GM19455 (cell line): ENCODE measurements at regions not wholly inside any gene's neighbourhood (a gene's known extent, or its start where the extent isn't known, plus 50 kb on each side); places are given as distances from the start of the nearest gene placed in this dataset.

ENCODE experiments used
- ATAC-seq: cut with Tn5 transposase; IDR thresholded peaks from one replicate; pipeline ENCODE4 v1.9.1; 2021; ENCODE audit not compliant: unreplicated experiment

DNA sequence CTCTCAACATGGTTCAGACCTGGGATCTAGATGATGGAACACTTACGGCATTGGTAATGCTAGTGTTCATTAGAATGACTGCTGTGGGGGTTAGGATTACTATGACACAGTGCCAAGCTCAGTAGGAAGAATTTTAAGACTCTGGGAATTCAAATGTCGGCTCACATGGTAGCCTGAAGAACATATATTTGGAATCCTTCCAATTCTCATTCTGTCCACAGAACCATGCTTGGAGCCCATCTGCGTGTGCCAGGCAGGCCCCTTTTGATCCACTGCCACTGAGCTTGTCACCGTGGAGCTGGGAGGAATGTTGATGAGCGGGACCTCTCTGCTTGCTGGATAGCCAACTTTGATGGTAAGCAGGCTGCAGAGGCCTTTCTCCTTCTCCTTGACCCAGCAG, 322.0 kb upstream of the SOX11 start:
- ATAC-seq: no peak

DNA sequence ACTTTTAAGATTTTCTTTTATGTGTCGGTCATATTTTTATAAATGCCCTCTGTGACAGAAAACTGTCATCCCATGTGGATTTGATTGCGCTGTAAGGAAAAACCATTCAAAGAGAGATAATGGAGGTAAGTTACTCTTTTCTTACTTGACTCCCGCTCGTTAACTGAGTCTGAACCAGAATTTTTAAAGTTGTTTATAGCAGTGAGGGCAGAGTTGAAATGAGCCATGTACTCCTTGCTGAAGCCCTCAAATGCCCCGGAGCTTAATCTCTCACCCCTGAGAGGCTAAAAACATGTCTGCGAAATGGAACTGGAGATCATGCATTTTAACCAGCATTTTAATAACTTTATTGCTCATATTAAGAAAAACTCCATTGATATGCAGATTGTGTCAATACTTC, 320.0 kb upstream of the SOX11 start:
- ATAC-seq: no peak

DNA sequence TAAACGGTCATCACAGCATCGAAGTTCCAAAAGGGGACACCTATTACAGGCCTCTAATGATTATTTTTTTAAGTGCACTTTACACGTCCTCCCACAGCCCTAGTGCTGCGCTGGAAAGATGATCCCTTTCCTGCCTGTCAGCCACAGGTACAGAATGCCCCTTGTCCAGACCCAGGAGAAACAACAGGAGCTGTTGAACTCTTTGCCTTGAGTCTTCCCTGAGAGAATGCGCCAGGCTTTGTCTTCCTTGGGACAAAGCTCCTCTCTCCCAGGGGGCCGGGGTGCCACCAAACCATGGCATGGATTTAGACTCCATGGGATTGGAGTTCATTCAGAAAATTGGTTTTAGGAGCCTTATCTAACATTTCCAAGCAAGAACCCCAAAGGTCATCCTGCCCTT, 319.0 kb upstream of the SOX11 start:
- ATAC-seq: no peak

DNA sequence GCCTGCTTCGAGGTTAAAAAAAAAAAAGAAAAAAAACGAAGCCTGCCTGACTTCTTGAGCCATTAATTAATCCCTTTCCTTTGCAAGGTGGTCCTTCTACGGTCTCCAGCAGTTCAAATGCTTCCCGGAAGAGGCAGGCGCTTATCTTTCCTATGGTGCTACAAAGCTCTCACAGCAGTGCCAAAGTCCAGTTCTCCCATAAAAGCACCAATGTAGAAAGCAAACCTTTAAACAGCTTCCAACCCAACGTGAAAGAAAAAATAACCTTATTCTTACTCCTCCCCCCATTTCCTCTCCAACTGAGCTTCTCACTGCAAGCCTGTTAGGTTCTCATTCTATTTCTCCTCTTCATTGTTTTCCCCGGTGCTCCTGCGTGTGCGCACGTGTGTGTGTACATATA, 317.4 kb upstream of the SOX11 start:
- no peak for ATAC-seq

DNA sequence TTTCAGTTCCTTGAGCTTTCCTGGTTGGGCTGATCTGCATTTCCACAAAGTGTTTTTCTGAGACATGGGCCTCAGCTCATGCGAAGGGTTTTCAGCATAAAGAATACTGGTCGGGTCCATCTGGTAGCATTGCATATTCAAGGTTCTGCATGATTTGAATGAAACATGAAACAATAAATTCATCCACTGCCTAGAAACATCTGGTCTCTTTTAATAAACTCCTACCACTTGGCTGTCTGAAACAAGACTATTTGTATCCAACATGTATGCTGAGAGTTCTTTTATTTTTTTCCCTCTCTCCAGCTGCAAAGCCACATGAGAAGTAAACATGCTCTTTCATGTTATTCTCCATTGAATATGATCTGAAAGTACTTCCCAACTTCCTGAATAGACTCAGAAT, 314.9 kb upstream of the SOX11 start:
- ATAC-seq: no peak

DNA sequence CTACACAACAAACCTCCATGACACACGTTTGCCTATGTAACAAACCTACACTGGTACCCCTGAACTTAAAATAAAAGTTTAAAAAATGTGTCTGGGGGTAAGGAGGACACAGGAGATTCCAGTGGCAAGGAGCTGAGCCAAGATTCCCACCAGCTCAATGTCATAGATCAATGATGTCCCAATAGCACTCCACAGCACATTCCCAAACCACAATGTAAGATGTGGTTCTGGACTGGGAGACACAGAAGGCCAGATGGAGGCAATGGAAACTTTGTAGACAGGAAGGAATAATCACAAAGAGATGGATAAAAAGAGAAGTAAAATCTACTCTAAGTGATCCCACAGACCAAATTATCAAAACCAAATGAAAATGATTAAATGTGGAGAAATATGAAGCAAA, 312.4 kb upstream of the SOX11 start:
- no peak for ATAC-seq

DNA sequence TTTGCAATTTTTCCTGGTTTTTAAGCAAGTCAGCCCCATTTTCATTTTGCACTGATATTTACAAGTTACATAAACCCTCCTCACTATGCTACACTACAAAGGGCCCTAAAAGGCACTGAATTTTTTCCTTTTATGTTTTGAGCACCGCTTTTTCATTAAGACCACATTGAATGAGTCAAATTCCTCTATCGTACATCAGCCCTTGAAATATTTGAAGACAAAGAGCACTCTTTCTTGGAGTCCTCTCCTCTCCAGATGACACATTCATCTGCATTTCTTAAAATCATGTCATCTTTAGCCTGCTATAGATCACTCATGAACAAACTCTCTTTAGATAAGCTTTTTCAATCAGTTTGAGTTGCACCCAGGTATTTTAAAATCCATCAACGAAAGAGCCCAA, 306.6 kb upstream of the SOX11 start:
- ATAC-seq: no peak

DNA sequence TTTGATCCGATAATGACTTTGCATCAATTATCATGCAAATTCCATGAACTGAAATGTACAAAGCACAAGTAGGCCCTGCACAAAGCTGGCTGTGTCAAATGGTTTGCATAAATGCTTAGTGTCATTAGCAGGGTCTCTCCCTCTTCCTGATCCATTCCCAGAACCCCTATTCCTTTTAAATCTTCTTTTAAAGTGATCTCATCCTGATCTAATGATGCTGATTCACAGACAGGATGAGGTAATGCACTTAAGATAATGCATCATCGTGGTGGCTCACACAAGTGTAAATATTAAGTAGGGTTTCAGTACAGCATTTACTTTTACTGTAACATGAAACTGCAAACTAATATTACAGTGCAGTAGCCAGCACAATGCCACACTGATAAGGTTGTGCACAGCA, 304.8 kb upstream of the SOX11 start:
- no peak for ATAC-seq

DNA sequence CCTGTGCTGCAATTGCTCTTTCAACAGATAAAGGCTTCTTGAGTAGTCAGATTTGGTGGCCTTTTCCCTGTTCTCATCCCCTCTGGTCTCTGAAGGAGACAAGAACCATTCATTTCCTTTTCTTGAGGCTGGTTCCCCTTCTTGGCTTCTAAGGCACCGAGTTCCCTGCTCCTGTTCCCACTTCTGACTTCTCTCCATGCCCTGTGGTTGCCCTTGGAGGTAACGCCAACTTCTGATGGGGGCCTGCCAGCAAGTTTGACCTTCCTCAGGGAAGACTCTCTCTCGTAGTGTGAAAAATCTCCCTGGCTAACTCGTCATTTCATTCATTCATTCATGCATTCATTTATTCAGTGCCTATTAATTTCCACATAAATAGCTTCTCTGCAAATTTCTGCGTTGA, 302.4 kb upstream of the SOX11 start:
- ATAC-seq: no peak

DNA sequence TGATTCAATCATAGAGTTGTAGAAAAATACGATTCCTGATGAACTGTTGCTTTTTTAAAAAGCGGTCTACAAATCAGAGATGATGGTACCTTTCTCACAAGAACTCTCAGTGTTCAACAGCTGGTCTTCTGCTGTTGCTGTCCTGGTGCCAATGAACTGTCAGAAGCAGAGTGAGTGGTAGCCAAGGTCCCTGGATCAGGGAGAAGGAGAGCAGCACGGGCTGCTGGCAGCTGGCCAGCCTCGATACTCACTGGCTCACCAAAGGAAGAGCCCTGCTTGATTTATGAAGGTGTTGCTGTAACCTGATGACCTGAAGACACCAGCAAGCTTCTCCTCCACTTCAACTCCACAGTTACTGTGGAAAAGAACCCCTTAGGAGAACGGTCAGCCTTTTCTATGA, 300.8 kb upstream of the SOX11 start:
- ATAC-seq: no peak

DNA sequence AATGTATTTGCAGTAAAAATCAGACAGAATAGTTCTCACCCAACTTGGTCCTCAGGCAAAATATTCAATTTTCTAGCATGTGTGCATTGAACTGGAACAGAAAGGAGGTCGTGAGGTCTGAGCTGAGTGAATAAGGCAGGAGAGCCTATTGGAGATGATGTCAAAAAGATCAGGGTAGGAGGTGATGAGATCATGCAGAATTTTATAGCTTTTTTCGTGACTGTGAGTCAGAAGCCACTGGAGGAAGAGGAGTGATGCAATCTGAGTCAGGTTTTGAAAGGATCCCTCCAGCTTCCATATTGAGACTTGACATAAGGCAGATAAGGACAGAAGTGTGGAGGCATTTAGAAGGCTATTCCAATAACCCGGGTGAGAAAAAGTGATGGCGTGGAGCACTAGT, 299.5 kb upstream of the SOX11 start:
- ATAC-seq: no peak

DNA sequence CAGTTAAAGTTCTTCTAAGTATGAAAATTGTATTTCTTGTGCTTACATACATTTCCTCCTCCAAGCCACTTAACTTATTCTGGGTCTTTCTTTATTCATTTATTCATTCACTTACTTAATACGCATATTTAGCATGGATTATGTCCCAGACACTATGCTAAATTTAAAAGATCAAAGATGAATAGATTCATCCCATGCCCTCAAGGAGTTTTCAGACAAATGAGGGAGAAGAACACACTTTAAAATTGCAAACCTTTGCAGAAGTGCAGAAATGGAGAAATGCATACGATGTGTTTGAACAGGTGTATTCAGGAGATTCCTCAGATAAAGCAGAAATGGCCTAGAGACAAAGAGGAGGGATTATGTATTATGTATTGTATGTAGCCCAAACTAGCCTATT, 298.7 kb upstream of the SOX11 start:
- ATAC-seq: no peak

DNA sequence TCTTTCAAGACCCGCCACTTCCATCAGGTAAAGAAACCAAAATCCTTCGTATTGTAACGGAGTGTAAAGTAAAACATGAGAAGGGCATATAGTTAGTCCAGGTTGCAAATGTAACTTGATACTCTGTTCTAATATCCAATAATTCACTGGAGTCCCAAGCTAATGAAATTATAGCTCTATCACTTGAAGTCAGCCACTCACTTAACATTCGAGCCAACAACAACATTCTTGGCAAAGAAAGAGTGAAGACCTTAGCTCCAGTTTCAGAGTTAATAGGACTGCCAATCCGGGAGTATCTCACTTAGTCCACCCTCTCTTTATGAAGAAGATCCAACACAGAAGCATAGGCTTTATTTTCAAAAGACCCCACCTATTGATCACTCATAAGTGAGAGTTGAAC, 298.0 kb upstream of the SOX11 start:
- no peak for ATAC-seq

DNA sequence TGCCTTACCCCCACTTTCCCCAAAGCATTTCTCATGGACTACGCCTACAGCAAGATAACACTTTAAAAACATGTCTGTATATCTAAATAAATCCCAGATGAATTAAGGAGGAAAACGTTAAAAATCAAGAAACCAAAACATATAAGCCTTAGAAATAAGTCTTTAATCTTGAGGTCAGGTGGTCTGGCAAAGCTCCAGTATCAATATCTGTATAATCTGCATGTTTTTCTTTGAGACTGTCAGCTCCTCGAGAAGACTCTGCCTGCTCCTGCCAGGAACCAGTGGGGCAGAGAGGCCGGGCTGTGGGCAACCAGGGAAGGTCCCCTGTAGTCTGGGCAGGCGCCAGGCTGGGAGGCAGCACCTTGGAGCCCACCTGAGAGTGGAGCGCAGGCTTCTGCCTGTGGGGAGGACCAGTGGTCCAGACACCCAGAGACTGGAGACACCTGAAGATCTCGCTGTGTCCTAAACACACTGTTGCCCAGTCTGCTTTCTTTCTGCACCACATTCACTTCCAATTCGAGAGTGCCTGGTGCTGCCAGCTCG, 291.0 kb upstream of the SOX11 start:
- no peak for ATAC-seq

DNA sequence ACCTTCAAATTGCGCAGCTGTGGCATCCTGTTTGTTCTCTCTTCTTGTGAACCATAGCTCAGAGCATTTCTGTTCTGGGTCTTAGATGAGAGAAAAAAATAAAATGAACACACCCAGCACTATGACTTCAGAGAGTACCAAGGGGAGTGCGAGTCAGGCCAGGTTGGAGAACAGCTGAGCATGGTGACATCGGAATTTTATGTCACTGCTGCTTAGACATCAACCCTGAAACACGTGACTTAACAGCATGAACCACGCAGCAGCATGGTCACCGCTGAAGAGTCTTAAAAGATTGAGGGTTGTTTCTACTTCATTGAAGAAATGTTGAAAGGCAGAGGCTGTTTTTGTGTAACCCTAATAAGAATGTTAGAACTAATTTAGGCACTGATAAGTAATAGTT, 288.8 kb upstream of the SOX11 start:
- ATAC-seq: no peak

DNA sequence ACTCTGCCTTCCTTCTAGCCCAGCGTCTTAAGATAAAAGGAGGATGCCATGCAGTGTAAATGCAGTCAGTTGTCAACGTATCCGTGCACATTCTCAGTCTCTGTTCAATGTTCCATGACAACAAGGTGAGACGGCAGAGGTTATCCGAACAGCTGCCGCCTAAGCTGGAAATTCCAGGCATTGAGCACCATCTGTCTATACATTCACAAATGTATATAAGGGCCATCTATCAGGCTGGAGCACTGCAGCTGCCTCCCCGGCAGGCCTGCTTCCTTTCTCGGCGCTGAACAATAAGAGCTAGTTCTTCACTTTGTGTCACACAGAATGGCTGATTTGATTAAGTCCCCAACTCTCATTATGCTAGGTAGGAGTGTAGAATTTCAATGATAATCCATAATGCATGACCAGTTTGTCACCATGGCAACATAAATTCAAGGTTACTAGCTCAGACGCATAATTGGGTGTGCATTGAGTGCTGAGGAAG, 282.2 kb upstream of the SOX11 start:
- no peak for ATAC-seq

DNA sequence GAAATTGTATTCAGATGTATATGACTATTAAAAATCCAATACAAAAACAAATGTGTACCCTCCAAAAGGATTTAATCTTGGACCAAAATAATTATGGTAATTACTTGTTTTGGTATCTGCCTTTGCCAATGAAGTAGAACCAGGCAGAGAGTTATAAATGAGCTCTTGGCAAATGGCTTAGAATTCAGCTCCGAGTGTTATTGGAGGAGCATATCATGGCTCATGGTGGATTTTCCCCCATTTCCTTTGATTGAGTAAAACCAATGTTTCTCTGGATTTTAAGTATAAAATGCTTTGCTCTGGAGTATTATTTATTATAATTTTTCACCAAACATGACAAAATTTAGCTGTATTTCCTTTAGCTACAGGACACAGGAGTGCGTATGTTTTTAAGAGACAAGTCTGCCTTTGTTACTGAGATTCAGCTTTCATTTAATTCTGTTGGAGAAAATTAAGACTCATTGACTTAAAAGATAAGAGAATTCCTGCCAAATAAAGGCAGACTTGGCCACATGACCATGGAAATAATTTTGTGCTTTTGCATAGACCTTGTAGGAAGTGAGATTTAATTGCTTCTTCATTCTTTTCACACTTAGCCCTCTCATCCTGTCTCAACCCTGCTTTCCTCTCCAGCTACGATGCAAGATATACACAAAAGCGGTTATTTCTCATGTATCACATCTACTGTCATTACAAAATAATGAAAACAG, 281.0 kb upstream of the SOX11 start:
- ATAC-seq: no peak

DNA sequence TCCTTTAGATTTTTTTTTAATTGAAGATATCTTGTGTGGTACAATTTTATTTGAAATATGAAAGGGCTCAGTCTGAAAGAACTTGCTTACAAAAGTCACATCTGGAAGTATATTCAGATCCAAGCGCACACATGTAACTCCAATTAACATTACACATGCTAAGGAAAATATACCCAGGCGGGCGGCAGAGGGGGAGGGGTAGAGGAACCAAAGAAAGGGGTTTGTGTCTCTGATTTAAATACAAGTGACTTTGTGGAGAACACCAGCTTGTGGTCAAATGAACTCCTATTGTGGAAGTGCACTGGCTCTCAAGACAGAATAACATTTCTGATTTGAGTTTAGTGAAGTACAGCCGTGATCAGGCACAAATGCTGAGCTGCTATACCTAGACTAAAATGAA, 280.2 kb upstream of the SOX11 start:
- no peak for ATAC-seq

DNA sequence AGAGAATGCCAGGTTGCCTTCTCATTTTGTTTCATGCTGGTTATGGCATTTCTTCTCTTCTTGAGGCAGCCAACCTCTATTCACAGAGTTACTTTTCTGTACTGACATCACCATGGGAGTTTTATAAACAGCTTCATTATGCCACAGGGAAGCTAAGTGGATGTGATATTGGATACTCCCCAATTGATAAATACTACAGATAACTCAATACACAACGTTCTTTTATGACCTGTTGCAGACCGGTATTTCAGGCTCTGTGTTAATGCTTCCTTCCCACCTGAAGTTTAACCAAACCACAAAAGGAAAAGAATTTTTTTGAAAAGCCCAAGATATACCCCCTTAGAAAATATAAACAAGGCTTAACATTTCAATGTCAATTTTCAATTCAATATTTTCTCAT, 258.3 kb upstream of the SOX11 start:
- no peak for ATAC-seq

DNA sequence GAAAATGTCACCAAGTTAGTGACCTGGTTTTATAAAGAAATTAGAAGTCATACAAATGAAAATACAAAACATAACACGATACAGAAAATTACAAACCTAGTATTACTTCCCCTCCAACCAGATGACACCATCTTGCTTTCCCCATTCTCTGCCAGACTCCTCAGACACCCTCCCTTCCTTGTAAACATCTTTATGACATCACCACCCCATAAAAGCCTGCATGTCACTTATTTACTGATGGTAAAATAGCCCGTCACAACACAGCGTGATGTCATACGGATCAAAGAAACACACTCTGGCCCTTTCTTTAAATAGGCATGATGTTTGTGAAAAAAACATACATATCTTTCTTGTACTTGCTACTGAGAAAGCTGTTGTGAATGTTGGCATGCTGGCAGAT, 254.8 kb upstream of the SOX11 start:
- no peak for ATAC-seq

DNA sequence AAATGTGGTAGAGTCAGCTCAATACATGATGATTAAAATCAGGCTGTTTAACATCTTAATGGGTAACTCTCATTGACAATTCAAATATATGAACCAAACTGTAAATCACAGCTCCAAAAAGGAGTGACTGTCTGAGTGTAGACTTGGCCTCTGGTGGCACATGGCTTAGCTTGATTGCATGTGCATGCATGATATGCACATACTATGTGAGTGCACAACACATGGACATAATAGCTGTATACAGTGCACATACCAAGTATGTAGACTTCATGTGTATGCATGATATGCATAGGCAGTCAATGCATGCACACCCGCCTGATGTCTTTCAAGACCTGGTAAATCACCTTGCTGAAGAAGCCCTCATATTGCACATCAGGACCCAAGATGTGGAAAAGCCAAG, 252.0 kb upstream of the SOX11 start:
- ATAC-seq: no peak

DNA sequence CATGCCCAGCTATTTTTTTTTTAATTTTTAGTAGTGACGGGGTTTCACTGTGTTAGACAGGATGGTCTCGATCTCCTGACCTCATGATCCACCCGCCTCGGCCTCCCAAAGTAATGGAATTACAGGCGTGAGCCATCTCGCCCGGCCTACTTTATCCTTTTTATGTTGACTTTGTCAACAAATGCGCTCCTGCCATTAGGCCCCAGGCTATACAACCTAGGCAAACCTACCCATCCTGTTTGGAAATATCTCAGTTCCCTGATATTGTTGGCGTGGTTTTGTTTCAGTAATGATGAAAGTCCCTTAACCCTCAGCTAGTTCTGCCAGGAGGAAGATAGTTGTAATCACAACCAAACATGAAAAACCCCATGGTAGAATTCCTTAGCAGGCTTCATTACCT, 249.4 kb upstream of the SOX11 start:
- no peak for ATAC-seq

DNA sequence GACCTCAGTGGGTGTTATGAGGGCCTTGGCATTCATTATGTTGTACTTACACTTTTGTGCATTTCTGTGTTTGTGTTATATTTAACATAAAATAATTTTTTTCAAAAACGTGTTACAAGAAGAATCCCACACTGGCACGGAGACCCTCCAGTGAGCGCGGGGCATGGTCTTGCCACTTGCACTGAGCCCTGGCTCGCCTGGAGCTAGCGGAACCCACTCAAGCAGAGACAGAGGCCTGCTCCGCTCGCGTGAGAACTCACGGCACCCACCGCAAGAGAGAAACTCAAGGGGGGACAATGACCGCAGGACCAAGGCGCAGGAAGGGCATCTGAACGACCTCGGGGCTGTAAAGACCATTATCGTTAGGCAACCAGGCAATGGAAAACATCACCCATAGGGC, 248.0 kb upstream of the SOX11 start:
- no peak for ATAC-seq
